Activated CD8-positive, alpha-beta memory T cell treated with anti-CD3 and anti-CD28 coated beads for 24 hours (primary cell): ENCODE measurements at regions not wholly inside any gene's neighbourhood (a gene's known extent, or its start where the extent isn't known, plus 50 kb on each side); places are given as distances from the start of the nearest gene placed in this dataset.
A peak's percentile ranks its signal among the peaks of the same experiment; 100 is the strongest.
"Not testable (repeated sequence)": the region's sequence is repeated elsewhere in the genome, so short reads cannot be mapped to it uniquely, and the experiment has no call there.

Source experiments
- DNase-seq: peaks from one replicate; pipeline ENCODE4 v3.0.0-alpha.2; 2020

DNA sequence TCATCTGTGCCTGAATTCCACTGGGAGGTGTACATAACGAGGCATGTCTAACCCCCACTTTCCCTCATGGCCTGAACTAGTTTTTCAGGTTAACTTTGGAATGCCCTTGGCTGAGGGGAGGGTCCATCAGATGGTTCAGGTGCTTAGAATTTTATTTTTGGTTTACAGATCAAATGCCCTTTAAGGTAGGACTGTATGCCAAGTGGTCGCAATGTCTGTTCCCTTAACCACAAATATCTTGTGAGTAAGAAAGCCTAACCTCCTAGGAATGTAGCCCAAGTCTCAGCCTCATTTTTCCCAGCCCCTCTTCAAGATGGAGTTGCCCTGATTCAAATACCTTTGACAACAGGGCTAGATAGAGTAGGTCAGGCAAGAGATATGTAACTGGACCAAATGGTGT, 78.4 kb downstream of the RNASET2 start:
- no peak for DNase-seq

DNA sequence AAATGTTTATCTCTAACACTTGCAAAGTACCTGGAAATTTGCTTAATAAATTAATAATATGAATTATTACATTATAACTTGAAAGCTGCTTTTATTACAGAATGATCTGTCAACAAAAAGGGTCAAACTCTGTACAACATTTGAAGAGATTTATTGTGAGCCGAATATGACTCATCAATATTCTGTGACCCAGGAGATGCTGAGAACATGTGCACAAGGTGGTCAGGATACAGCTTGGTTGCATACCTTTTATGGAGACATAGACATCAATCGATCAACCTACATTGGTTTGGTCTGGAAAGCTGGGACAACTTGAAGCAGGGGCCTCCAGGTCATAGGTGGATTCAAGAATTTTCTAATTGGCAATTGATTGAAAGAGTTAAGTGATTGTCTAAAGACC, 79.0 kb downstream of the RNASET2 start:
- DNase-seq = no peak

GRCh38 chr6:166872531-166873009, 83.8 kb downstream of the RNASET2 start:
- DNase-seq = no peak

- DNase-seq = no peak
Observed at GRCh38 chr6:166870602-166871208, 85.6 kb downstream of the RNASET2 start.

DNA sequence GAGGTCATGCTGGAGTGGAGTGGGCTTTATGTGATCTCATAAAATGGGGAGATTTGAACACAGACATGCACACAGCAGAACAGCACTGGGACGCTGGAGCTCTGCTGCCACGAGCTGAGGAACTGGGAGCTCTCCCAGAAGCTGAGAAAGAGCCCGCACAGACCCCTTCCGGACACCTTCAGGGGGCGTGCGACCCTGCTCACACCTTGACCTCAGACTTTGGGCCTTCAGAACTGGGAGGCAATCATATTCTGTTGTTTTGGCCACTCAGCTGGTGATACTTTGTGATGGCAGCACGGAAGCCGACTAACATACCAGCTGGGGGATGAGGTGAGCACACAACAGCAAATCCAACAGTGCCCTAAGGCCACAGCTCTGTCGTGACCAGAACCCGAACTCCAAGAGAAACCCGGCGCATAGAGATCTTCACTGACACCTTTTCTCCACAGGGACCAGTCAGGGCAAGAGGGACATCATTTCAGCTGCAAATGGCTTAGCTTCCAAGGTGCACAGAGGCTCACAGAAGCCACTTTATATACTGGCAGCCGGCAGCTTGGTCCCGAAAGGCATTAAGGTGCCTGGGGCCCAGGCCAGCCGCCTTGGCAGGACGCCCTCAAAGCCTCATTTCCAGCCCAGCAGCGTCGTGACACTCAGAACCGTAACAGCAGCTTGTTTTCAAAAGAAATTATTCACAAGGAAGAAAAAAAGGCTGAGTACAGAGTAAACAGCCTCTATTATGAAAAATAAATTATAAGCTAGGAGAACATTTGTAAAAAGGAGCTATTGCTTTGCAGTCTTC, 89.3 kb downstream of the RNASET2 start:
- DNase-seq = no peak

DNA sequence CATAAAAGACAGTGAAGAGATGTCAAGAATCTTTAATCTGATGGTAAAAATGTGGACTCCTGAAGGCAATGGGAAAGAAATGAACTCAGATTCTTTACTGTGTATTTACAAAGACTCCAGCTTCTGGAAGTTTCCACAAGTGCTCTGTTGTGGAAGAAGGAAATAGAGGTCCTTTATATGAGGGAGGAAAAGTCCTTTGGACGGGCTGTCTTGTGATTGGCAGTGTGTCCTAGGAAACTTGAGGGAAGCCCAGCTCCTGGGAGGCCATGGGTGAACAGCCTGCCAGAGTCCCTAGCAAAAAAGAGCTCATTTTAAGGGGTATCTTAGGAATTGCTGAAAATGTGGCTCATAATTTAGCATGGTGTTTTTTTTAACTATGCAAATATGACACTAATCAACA, 92.0 kb downstream of the RNASET2 start:
- no peak for DNase-seq

- DNase-seq = no peak
Observed at GRCh38 chr6:166862978-166863530, 93.3 kb downstream of the RNASET2 start.

GRCh38 chr6:166862287-166862977, 93.9 kb downstream of the RNASET2 start:
- peak; percentile 63 for DNase-seq

GRCh38 chr6:166861961-166862286, 94.4 kb downstream of the RNASET2 start:
- no peak for DNase-seq

- no peak for DNase-seq
Observed at GRCh38 chr6:166861304-166861703, 95.0 kb downstream of the RNASET2 start.

- no peak for DNase-seq
Observed at GRCh38 chr6:166860392-166860791, 96.0 kb downstream of the RNASET2 start.

DNA sequence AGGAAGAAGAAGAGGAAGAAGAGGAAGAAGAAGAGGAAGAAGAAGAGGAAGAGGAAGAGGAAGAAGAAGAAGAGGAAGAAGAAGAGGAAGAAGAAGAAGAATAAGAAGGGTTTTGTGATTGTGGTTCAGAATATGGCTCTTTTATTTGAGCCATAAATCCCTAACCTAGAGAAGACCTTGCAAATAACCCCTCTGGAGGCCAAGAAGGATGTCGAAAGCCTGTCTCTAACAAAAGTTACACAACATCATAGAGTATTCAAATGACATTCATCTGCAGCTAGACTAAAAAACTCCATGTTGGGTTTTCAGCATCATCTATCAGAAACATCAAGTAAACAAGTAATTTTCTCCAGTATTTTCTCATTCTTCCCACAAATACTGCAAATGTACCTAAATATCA, 100.9 kb downstream of the RNASET2 start:
- DNase-seq = no peak

DNA sequence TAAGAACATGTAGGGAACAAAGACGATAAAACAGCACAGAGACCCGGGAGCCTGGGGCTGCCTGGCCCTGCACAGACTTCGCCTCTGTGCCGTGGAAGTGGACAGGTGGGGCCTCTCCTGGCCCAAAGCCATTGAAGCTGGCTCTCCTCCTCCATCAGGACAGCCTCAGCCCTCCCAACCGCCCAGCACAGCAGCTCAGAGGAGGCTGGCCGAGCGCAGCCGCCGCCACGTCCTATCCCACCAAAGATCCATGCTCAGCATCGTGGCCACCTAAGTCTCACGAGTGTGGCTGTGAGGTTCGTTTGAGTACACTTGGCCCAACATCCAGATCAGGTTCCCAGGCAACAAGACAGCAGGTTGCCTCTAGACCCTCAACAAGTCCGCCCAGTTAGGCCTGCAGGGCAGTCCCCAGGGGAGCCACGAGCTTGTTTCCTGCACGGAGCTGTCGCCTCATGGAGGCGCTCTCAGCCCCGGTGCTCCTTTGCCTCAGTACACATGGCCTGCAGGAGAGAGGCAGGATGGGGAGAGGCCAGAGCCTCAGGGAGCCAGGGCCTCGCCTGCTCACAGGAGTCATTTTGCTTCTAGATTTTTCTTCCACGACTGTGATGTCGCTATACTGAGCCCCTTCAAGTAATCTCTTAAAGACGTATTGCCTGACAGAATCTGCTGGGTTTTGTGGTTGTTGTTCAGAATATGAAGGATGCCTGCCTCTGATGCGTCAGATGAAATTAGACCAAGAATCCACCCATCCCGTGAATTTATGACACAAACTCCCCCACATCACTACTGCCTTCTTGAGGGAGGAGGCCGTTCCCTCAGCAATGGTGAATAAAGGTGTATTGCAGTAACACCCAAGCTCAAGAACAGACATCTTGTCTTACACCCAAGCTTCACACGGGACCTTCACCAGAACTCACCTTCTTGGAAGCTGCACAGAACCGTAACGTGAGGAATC, 102.7 kb downstream of the RNASET2 start:
- no peak for DNase-seq

GRCh38 chr6:166852451-166852975, 103.8 kb downstream of the RNASET2 start:
- DNase-seq = no peak

GRCh38 chr6:166851911-166852310, 104.4 kb downstream of the RNASET2 start:
- no peak for DNase-seq

DNA sequence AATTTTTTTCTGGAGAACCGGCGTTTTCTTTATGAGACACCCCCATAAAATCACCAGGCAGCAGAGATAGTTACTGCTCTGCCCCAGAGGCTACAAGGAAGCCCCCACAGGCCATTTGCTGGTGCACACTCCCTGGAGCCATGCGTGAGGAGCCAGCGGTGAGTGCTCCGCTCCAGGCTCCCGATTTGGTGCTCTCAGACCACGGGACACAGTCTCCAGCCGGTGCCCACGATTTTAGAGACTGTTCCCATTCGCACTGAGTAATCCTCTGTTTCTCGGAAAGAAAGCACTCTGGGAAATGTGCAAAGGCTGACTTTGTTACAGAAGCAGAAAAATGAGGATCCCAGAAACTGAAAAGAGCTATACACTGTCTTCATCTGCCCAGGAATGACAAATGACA, 104.9 kb downstream of the RNASET2 start:
- no peak for DNase-seq

DNA sequence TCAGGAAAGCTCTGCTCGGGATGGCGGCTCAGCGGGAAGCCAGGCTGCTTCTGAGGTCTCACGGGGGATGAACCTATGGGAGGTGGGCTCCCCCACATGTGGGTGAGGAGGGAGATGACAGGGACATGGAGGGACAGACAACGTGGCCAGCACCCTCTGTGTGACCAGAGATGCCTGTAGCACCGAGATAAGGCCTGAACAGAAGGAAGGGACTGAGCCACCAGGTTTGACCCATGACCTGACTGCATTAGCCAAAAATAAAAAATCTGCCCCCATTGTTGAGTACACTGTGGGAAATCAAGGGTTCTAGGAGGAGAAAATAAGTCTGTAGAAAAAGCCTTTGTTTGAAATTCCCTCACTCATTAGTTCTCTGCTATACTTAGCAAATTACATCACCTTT, 105.7 kb downstream of the RNASET2 start:
- DNase-seq = no peak

DNA sequence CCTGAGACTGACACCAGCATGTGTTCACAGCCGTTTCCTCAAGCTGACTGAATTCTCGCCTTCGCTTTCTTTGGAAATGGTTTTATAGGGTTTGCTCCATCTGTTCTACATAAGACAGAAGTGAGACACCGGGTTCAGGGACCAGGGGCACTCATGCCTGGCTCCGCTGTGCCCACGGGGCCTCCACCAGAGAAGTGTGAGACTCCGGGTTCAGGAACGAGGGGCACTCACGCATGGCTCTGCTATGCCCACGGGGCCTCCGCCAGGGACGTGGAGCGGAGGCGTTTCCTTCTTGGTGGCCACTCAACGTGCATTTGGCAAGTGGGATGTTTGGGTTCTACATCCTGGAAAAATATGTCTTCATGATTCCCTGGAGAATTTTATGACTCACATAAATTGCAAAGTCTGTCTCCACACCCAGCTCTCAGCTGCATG, 106.6 kb downstream of the RNASET2 start:
- no peak for DNase-seq

- no peak for DNase-seq
Observed at GRCh38 chr6:166848979-166849748, 107.2 kb downstream of the RNASET2 start.

GRCh38 chr6:166846446-166847142, 109.8 kb downstream of the RNASET2 start:
- not testable (repeated sequence) for DNase-seq

DNA sequence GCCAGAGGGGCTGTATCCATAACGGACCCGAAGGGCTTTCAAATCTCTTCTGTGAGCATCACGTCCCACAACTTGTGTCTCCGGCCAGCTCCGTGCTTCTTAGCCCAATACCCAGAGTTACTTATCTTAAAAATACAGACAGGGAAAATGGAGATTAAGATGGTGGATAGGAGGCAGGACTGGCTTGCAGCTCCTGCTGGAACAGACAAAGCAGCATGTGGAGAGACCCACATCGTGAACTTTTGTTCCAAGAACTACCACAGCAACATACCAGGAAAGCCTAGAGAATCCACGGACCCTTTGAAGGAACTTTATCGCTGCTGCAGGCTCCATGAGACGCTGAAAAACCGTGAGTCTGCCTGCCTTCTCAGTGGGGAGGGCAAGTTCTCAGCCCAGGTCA, 113.7 kb downstream of the RNASET2 start:
- no peak for DNase-seq
